Fibroblast of skin of right quadriceps (primary cell): ENCODE measurements at regions not wholly inside any gene's neighbourhood (a gene's known extent, or its start where the extent isn't known, plus 50 kb on each side); places are given as distances from the start of the nearest gene placed in this dataset.
"Not testable (repeated sequence)": the region's sequence is repeated elsewhere in the genome, so short reads cannot be mapped to it uniquely, and the experiment has no call there.

Experiments used
- DNase-seq: peaks from one replicate; pipeline ENCODE4 v3.0.0-alpha.2; 2013

GRCh38 chr3:78455712-78456433, 1311.9 kb downstream of the ROBO1 start:
- DNase-seq, result no peak

DNA sequence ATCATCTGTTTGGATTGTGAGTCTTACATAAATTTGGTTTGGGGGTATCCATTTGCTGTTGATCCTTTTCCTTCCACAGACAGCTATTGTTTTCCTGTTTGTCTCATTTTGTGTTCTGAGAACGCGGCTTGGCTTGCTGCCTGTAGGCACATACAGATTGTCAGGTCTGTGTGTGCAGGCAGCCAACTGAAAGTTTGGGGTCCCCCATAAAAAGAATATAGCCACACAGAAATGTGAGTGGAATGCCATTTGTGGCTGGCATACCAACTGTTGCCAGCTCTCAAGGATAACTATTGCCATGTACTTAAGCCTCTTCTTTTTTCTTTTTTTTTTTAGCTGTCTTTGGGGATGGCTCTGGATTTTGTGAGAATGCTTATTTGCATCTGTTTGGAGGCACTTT, 1308.0 kb downstream of the ROBO1 start:
- no peak for DNase-seq

- no peak for DNase-seq
Measured at GRCh38 chr3:78462021-78462420, 1305.8 kb downstream of the ROBO1 start.

GRCh38 chr3:78476076-78476475, 1291.7 kb downstream of the ROBO1 start:
- no peak for DNase-seq

GRCh38 chr3:78481050-78481449, 1286.7 kb downstream of the ROBO1 start:
- no peak for DNase-seq

- no peak for DNase-seq
Measured at GRCh38 chr3:78483090-78483489, 1284.7 kb downstream of the ROBO1 start.

DNA sequence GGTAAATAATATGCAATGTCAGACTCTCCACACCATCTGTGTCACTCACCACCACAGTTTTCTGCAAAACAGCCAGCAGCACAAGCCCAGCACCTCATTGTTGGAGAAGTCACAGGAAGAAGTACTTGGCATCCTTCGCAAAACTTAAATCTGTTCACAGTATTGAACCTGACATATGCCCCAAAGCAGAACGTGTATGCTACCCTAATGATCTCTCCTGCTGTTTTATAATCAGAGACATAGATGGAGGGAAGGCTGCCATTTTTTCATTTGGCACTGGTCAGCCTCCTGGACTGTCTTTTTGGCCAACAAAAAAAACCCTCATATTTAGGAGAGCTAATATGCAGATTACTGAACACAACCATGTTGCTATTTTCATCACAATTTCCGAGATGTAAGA, 1272.9 kb downstream of the ROBO1 start:
- DNase-seq, result no peak

DNA sequence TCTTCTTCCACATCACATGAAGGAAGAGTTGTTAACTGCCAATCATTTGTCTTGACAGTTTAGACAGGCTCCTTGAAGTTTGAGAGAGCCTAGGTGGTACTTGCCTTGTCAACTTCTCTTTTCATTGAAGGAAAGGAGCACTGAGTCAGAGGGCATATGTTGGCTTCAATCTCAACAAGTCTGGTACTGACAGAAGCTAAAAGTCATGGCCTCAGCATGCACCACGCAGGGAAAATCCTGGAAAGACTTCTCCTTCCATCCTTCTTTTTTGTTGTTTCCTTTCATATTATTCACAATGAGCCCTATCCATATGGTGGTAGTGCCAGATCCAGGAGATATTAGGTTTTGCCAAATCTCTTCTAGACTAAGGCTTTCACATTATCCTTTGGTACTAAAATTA, 1272.5 kb downstream of the ROBO1 start:
- DNase-seq, result no peak

- no peak for DNase-seq
Measured at GRCh38 chr3:78496501-78496900, 1271.3 kb downstream of the ROBO1 start.

DNA sequence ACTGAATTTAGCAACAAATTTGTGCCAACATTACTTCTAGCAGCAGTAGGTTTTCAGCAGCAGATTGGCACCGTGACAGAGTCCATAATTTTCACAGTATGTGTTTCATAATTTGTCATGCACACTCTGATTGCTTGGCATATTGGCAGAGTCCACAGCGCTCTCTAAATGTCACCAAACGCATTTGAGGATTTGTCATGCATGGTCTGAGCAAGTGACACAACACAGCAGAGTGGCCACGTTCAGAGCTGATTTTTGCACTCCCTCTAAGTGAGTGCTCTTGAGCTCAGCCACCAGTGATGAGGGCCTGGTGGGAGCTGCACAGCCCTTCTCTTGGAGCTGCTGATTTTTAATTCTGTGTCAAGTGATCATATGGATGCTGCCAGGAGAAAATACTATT, 1270.8 kb downstream of the ROBO1 start:
- DNase-seq, result no peak

GRCh38 chr3:78497767-78498166, 1270.0 kb downstream of the ROBO1 start:
- peak; percentile 12 for DNase-seq

- DNase-seq, result peak; percentile 2
Measured at GRCh38 chr3:78506061-78506460, 1261.7 kb downstream of the ROBO1 start.

GRCh38 chr3:78506581-78507195, 1261.1 kb downstream of the ROBO1 start:
- peak; percentile 76 for DNase-seq

DNA sequence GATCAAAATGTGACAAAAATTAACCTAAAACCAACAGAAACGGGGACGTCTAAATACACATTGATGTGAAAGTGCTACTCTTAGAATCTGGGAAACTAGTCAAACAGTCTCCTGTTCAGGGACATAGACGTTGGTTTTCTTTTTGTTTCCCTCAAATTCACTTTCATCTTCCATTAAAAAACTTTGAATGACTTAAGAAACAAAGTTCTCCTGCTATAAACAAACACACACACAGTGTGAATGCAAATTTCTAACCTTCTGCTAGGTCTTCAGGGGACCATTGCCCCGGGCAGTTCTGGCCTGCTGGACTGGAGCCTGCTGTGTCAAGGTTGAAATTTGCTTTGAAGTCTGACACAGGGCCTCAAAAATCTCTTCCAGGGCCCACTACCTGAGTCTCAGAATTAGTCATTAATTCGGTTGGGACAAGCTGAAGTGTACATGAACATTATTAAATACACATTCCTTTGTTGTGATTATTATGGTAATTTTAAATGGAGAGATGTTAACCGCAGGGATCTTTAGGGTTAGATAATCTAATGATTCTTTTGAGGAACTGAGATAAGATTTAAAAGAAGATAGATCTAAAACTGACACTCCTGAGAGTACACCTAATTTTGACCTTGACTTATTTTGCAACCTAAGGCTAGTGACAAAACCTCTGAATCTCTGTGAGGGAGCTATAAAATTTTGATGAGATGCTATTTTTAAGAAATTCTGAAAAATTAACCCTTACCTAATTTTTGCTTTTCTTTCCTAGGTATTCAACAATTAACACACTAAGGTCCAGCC, 1260.4 kb downstream of the ROBO1 start:
- DNase-seq, result no peak

DNA sequence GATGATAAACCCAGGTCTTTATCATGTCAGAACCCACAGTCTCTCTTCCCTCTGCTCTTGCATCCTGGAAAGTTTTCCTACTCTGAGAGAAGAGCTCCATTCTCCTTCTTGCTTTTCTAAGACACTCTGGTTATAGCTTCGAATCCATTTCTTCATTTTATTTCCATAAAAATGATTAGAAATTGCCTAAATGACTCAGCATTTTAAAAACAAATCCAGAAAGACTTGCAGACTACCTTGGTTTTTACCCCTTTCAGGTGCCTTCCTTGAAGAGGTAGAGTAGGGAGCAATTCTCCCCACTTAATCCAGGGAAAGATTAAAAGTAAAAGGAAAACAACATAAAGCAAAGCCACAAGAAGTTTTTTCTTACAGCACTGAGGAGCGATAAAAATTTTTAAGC, 1256.0 kb downstream of the ROBO1 start:
- DNase-seq, result no peak

GRCh38 chr3:78512786-78513185, 1255.0 kb downstream of the ROBO1 start:
- not testable (repeated sequence) for DNase-seq

GRCh38 chr3:78516437-78516836, 1251.4 kb downstream of the ROBO1 start:
- no peak for DNase-seq

GRCh38 chr3:78516937-78517336, 1250.9 kb downstream of the ROBO1 start:
- DNase-seq, result no peak

GRCh38 chr3:78517965-78518364, 1249.8 kb downstream of the ROBO1 start:
- DNase-seq, result no peak

GRCh38 chr3:78519281-78519680, 1248.5 kb downstream of the ROBO1 start:
- peak; percentile 39 for DNase-seq

DNA sequence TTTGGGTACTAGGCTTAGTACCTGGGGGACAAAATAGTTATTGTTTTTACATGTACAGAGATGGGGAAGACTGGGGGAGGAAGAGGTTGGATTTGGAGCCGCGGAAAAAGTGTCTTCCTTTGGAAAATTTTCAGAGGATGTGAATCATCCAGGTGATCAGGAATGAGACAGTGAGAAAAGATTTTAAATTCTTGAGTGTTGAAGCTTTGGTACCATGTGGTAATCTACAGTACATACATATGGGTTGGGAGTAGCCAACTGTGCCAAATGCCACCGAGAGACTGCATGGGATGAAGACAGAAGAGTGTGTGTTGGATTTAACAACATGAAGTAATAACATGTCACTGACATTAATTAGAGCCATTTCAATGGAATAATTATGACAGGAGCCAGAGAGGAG, 1238.2 kb downstream of the ROBO1 start:
- DNase-seq, result no peak

GRCh38 chr3:78540485-78540884, 1227.3 kb downstream of the ROBO1 start:
- DNase-seq, result no peak

DNA sequence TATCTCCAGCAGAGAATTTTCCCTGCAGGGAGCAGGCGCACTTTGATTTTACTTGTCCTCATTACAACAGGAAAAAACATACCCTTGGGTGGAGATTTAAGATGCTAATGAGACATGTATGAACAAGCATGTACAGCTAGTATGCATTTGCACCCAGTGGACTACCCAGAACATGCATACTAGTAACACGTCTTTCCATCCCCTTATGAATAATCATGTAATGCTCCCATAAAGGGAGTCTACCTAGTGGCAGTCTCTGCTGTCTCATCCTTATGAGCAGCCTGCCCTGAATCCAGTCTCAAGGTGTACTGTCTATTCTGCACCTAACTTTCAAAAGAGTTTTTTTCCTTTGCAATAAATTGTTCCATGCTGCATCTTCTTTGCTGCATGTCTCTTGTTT, 1222.0 kb downstream of the ROBO1 start:
- DNase-seq, result no peak
